ENCODE measurements at regions not wholly inside any gene's neighbourhood (a gene's known extent, or its start where the extent isn't known, plus 50 kb on each side); places are given as distances from the start of the nearest gene placed in this dataset.

DNA sequence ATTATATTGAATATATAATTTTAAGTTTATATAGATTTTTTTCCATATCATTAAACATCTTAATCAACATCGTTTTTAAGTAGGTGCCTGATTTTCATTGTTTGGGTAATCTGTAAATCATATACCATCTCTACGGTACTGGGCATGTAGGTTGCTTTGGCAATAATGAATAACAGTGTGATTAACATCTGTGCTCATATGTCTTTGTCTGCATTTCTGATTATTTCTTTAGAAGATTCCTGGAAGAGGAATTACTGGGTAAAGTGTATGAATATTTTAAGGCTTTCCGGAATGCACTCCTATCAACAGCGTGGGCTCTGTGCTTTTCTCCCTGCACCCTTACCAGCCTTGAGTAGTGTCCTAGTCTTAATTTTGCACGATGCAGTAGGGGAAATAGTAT, 119.8 kb upstream of the LIPC start:
- 67% methylated on average over 5 of the region's 5 CpGs for WGBS (ENCODE audit: insufficient coverage, insufficient replicate concordance, low lambda C conversion rate, missing lambda C conversion rate)
- Histone ChIP-seq H3K9ac (ENCODE audit: control insufficient read depth, insufficient read depth, low read length) (no peak overlapping the region), H2AFZ (ENCODE audit: control insufficient read depth, low read depth, low read length) (no peak overlapping the region), H3K4me1 (ENCODE audit: control insufficient read depth, insufficient read depth, low read length) (no peaks in the 10 kb centered on the region), H3K79me2 (ENCODE audit: control insufficient read depth, insufficient read depth, low read length) (no peaks in the 10 kb centered on the region), H3K27ac (ENCODE audit: control insufficient read depth, insufficient read depth) (no peak overlapping the region), H3K9me3 (replicated peaks; ENCODE audit: control insufficient read depth, insufficient read depth, low read length) (no peaks in the 10 kb centered on the region; the same call in 2 of the 3 replicates), H3K36me3 (ENCODE audit: control insufficient read depth in 2 of 2, insufficient read depth in 2 of 2, low read length in 1 of 2) (no peaks in the 10 kb centered on the region), H3K27me3 (replicated peaks in 1 of 2; ENCODE audit: control insufficient read depth in 2 of 2, insufficient read depth in 2 of 2, low read length in 1 of 2) (no peaks in the 10 kb centered on the region), H3K4me2 (ENCODE audit: control insufficient read depth, insufficient read depth) (no peak overlapping the region), H4K20me1 (ENCODE audit: control insufficient read depth, insufficient read depth) (no peaks in the 10 kb centered on the region), H3K4me3 (no peak overlapping the region)
- ChIA-PET CTCF (interaction anchor here (0.7 kb wide), 2 partner anchors 215 to 565 kb away, joined by 3 read pairs; no protein-coding TSS in a partner anchor), SMC1A (ENCODE audit: uncharacterized antibody, unreplicated experiment) (no interaction called here), RAD21 (ENCODE audit: unreplicated experiment) (interaction anchor here (1.5 kb wide), 1 partner anchor 9 kb away, joined by 4 read pairs; no protein-coding TSS in a partner anchor), POLR2A (no interaction called here)
- in situ Hi-C loops (cut with MboI) (no loop called here), intact Hi-C loops (cut with micrococcal nuclease; ENCODE audit: unreplicated experiment) (no loop called here)
- BruUV-seq (replicated peaks), result no TSS peak
- no peak for TF ChIP-seq ASH2L (IDR thresholded peaks at IDR 0.05; ENCODE audit: borderline replicate concordance, low read depth)
- no peak for TF ChIP-seq ZNF217 (IDR thresholded peaks at IDR 0.05)
- TF ChIP-seq ZBED1 (IDR thresholded peaks at IDR 0.05; ENCODE audit: borderline replicate concordance), result no peak
- no peak for TF ChIP-seq RFX5 (IDR thresholded peaks at IDR 0.05; ENCODE audit: low read depth, low read length)
- no peak for TF ChIP-seq BCL11A (IDR thresholded peaks at IDR 0.05; ENCODE audit: low read depth, low read length)
- TF ChIP-seq SUPT20H (IDR thresholded peaks at IDR 0.05; ENCODE audit: borderline replicate concordance, control insufficient read depth, low read depth, low read length), result no peak
- no peak for TF ChIP-seq RBBP5 (conservative IDR thresholded peaks at IDR 0.05)
- TF ChIP-seq, protein P1, sequence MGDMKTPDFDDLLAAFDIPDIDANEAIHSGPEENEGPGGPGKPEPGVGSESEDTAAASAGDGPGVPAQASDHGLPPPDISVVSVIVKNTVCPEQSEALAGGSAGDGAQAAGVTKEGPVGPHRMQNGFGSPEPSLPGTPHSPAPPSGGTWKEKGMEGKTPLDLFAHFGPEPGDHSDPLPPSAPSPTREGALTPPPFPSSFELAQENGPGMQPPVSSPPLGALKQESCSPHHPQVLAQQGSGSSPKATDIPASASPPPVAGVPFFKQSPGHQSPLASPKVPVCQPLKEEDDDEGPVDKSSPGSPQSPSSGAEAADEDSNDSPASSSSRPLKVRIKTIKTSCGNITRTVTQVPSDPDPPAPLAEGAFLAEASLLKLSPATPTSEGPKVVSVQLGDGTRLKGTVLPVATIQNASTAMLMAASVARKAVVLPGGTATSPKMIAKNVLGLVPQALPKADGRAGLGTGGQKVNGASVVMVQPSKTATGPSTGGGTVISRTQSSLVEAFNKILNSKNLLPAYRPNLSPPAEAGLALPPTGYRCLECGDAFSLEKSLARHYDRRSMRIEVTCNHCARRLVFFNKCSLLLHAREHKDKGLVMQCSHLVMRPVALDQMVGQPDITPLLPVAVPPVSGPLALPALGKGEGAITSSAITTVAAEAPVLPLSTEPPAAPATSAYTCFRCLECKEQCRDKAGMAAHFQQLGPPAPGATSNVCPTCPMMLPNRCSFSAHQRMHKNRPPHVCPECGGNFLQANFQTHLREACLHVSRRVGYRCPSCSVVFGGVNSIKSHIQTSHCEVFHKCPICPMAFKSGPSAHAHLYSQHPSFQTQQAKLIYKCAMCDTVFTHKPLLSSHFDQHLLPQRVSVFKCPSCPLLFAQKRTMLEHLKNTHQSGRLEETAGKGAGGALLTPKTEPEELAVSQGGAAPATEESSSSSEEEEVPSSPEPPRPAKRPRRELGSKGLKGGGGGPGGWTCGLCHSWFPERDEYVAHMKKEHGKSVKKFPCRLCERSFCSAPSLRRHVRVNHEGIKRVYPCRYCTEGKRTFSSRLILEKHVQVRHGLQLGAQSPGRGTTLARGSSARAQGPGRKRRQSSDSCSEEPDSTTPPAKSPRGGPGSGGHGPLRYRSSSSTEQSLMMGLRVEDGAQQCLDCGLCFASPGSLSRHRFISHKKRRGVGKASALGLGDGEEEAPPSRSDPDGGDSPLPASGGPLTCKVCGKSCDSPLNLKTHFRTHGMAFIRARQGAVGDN (IDR thresholded peaks at IDR 0.05), result no peak
- TF ChIP-seq HDAC6 (IDR thresholded peaks at IDR 0.05; ENCODE audit: unreplicated experiment), result no peak
- TF ChIP-seq, protein P2, sequence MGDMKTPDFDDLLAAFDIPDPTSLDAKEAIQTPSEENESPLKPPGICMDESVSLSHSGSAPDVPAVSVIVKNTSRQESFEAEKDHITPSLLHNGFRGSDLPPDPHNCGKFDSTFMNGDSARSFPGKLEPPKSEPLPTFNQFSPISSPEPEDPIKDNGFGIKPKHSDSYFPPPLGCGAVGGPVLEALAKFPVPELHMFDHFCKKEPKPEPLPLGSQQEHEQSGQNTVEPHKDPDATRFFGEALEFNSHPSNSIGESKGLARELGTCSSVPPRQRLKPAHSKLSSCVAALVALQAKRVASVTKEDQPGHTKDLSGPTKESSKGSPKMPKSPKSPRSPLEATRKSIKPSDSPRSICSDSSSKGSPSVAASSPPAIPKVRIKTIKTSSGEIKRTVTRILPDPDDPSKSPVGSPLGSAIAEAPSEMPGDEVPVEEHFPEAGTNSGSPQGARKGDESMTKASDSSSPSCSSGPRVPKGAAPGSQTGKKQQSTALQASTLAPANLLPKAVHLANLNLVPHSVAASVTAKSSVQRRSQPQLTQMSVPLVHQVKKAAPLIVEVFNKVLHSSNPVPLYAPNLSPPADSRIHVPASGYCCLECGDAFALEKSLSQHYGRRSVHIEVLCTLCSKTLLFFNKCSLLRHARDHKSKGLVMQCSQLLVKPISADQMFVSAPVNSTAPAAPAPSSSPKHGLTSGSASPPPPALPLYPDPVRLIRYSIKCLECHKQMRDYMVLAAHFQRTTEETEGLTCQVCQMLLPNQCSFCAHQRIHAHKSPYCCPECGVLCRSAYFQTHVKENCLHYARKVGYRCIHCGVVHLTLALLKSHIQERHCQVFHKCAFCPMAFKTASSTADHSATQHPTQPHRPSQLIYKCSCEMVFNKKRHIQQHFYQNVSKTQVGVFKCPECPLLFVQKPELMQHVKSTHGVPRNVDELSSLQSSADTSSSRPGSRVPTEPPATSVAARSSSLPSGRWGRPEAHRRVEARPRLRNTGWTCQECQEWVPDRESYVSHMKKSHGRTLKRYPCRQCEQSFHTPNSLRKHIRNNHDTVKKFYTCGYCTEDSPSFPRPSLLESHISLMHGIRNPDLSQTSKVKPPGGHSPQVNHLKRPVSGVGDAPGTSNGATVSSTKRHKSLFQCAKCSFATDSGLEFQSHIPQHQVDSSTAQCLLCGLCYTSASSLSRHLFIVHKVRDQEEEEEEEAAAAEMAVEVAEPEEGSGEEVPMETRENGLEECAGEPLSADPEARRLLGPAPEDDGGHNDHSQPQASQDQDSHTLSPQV (IDR thresholded peaks at IDR 0.05), result no peak
- TF ChIP-seq RCOR1 (conservative IDR thresholded peaks at IDR 0.05; ENCODE audit: low read depth, low read length), result no peak
- no peak for TF ChIP-seq KLF5 (IDR thresholded peaks at IDR 0.05; ENCODE audit: partially characterized antibody)
- no peak for TF ChIP-seq ZNF274 (IDR thresholded peaks at IDR 0.05; ENCODE audit: insufficient read depth, insufficient read length)
- TF ChIP-seq, protein P3, sequence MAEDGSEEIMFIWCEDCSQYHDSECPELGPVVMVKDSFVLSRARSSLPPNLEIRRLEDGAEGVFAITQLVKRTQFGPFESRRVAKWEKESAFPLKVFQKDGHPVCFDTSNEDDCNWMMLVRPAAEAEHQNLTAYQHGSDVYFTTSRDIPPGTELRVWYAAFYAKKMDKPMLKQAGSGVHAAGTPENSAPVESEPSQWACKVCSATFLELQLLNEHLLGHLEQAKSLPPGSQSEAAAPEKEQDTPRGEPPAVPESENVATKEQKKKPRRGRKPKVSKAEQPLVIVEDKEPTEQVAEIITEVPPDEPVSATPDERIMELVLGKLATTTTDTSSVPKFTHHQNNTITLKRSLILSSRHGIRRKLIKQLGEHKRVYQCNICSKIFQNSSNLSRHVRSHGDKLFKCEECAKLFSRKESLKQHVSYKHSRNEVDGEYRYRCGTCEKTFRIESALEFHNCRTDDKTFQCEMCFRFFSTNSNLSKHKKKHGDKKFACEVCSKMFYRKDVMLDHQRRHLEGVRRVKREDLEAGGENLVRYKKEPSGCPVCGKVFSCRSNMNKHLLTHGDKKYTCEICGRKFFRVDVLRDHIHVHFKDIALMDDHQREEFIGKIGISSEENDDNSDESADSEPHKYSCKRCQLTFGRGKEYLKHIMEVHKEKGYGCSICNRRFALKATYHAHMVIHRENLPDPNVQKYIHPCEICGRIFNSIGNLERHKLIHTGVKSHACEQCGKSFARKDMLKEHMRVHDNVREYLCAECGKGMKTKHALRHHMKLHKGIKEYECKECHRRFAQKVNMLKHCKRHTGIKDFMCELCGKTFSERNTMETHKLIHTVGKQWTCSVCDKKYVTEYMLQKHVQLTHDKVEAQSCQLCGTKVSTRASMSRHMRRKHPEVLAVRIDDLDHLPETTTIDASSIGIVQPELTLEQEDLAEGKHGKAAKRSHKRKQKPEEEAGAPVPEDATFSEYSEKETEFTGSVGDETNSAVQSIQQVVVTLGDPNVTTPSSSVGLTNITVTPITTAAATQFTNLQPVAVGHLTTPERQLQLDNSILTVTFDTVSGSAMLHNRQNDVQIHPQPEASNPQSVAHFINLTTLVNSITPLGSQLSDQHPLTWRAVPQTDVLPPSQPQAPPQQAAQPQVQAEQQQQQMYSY (CRISPR knock-in tag; IDR thresholded peaks at IDR 0.05), result no peak
- DNase-seq (ENCODE audit: low read depth, low spot score) (no peak), FAIRE-seq (no peak), ATAC-seq (no peak)
